Natural killer cell (primary cell): ENCODE measurements at regions not wholly inside any gene's neighbourhood (a gene's known extent, or its start where the extent isn't known, plus 50 kb on each side); places are given as distances from the start of the nearest gene placed in this dataset.

ENCODE experiments used
- ATAC-seq, 3 donors: fragments of 150-1000 bp in 2 of 3; fragments of 200-7000 bp in 1 of 3; cut with Tn5 transposase; 1 replicate in 1 of 3; 2 replicates in 2 of 3; pipeline ENCODE4 v1.10.0; 2021; ENCODE audit warnings: mild to moderate bottlenecking in 2 of 3, moderate library complexity in 2 of 3
- DNase-seq, 2 donors: peaks; one replicate each; pipeline versions ENCODE4 v3.0.0 to v3.0.0-alpha.2; 2013 to 2021; ENCODE audit warnings: mixed read lengths in 1 of 2
- H3K27ac ChIP-seq: one replicate; pipeline ENCODE4 v1.5.1; 2013; ENCODE audit warnings: mild to moderate bottlenecking, low read length
- H3K27me3 ChIP-seq: one replicate; pipeline ENCODE4 v1.6.1; 2013; ENCODE audit warnings: low read length; ENCODE audit not compliant: control insufficient read depth, insufficient read depth
- H3K36me3 ChIP-seq: one replicate; pipeline ENCODE4 v1.6.1; 2013; ENCODE audit warnings: low read length; ENCODE audit not compliant: control insufficient read depth, insufficient read depth
- H3K4me1 ChIP-seq: one replicate; pipeline ENCODE4 v1.6.1; 2013; ENCODE audit warnings: low read length; ENCODE audit not compliant: control insufficient read depth, insufficient read depth
- H3K4me3 ChIP-seq: one replicate; pipeline ENCODE4 v1.5.1; 2013; ENCODE audit warnings: low read length
- H3K9me3 ChIP-seq: one replicate; pipeline ENCODE4 v1.6.1; 2013; ENCODE audit warnings: low read length; ENCODE audit not compliant: control insufficient read depth, insufficient read depth
- H3K27ac Mint-ChIP-seq, 2 donors: one replicate each; pipeline ENCODE4 v1.8.0; 2022; ENCODE audit warnings: mild to moderate bottlenecking in 2 of 2, mixed read lengths in 2 of 2, moderate library complexity in 1 of 2
- H3K27me3 Mint-ChIP-seq, 2 donors: one replicate each; pipeline ENCODE4 v1.8.0; 2022; ENCODE audit warnings: low read depth in 2 of 2, mixed read lengths in 2 of 2
- H3K36me3 Mint-ChIP-seq: one replicate; pipeline ENCODE4 v1.8.0; 2022; ENCODE audit warnings: mixed read lengths
- H3K4me1 Mint-ChIP-seq, 2 donors: one replicate each; pipeline ENCODE4 v1.8.0; 2022; ENCODE audit warnings: mixed read lengths in 2 of 2
- H3K4me3 Mint-ChIP-seq: one replicate; pipeline ENCODE4 v1.8.0; 2022; ENCODE audit warnings: mild to moderate bottlenecking, moderate library complexity, mixed read lengths
- H3K9me3 Mint-ChIP-seq, 2 donors: one replicate each; pipeline ENCODE4 v1.8.0; 2022; ENCODE audit warnings: mixed read lengths in 2 of 2
- WGBS: methylation state at CpG from one replicate; pipeline ENCODE4 v1.1.7; 2013; ENCODE audit warnings: missing lambda C conversion rate; ENCODE audit not compliant: insufficient coverage; 5-methylcytosine and 5-hydroxymethylcytosine counted together
- intact Hi-C: fragments of 100-400 bp; cut with micrococcal nuclease; formaldehyde crosslinking; loops from one replicate; pipeline ENCODE4 v1.14.2; 2022
- TF ChIP-seq, protein P1 (sequence below): fragments of 200-600 bp; IDR thresholded peaks from one replicate; pipeline ENCODE4 v1.8.0; 2022; ENCODE audit warnings: antibody characterized with exemption

DNA sequence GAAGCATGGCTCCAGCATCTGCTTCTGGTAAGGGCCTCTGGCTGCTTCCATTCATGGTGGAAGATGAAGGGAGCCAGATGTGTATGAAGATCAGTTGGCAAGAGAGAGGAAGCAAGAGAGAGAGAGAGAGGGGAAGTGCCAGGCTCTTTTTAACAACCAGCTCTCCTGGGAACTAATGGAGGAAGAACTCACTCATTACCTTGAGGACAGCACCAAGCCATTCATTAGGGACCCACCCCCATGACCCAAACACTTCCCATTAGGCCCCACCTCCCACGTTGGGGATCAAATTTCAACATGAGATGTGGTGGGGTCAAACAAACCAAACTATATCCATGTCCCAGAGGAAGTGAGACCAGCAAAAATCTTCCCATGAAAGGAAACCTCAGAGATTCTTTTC, 124.8 kb upstream of the SIX2 start:
- Histone ChIP-seq H3K27ac (no peak overlapping the region), H3K4me3 (no peak overlapping the region)
- WGBS, result 50% methylated on average over 1 of the region's 1 CpG

DNA sequence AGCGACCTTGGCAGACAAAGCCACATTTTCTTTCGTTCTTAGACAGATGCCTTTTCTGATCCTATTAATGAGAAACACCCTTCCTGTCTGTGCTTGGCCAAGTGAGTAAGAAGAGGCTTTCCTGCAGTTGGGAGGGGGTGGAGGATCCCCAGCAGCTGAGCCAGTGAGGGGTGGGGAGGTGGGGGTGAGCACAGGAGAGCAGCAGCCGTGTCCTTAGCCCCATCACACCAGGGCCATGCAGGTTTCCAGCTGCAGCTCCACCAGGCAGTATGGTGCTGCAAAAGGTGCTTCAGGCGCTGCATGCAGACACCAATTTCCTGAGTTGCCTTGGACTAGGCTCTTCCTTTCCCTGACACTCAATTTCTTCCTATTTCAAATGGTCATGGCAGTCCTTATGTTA, 123.3 kb upstream of the SIX2 start:
- Mint-ChIP-seq H3K4me3 (no peak overlapping the region), H3K27ac (no peak overlapping the region), H3K9me3 (no peaks in the 10 kb centered on the region), H3K27me3 (peaks cover 0 to 9% of the 10 kb centered on the region in 2 donors), H3K36me3 (no peaks in the 10 kb centered on the region), H3K4me1 (peaks cover 0 to 4% of the 10 kb centered on the region in 2 donors)
- H3K27me3 ChIP-seq, result no peaks in the 10 kb centered on the region
- no peak overlapping the region for H3K4me3 ChIP-seq
- no peak for ATAC-seq
- no peaks in the 10 kb centered on the region for H3K36me3 ChIP-seq
- peaks cover 11% of the 10 kb centered on the region for H3K4me1 ChIP-seq
- WGBS, result 57% methylated on average over 4 of the region's 4 CpGs
- no peaks in the 10 kb centered on the region for H3K9me3 ChIP-seq
- TF ChIP-seq, protein P1, sequence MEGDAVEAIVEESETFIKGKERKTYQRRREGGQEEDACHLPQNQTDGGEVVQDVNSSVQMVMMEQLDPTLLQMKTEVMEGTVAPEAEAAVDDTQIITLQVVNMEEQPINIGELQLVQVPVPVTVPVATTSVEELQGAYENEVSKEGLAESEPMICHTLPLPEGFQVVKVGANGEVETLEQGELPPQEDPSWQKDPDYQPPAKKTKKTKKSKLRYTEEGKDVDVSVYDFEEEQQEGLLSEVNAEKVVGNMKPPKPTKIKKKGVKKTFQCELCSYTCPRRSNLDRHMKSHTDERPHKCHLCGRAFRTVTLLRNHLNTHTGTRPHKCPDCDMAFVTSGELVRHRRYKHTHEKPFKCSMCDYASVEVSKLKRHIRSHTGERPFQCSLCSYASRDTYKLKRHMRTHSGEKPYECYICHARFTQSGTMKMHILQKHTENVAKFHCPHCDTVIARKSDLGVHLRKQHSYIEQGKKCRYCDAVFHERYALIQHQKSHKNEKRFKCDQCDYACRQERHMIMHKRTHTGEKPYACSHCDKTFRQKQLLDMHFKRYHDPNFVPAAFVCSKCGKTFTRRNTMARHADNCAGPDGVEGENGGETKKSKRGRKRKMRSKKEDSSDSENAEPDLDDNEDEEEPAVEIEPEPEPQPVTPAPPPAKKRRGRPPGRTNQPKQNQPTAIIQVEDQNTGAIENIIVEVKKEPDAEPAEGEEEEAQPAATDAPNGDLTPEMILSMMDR, result no peak
- no peak overlapping the region for H3K27ac ChIP-seq
- intact Hi-C loops, result no loop called here
- DNase-seq, result no peak

More for the DNA sequence above, 124.8 kb upstream of the SIX2 start:
- Histone ChIP-seq H3K9me3 (no peaks in the 10 kb centered on the region), H3K27me3 (no peaks in the 10 kb centered on the region), H3K4me1 (peaks cover 11% of the 10 kb centered on the region), H3K36me3 (no peaks in the 10 kb centered on the region)
- no peaks in the 10 kb centered on the region for H3K9me3 Mint-ChIP-seq
- DNase-seq (no peak), ATAC-seq (no peak)
- H3K36me3 Mint-ChIP-seq, result no peaks in the 10 kb centered on the region
- TF ChIP-seq, protein P1, result no peak
- intact Hi-C loops, result no loop called here
- peaks cover 0 to 4% of the 10 kb centered on the region in 2 donors for H3K4me1 Mint-ChIP-seq
- no peak overlapping the region for H3K27ac Mint-ChIP-seq
- peaks cover 0 to 10% of the 10 kb centered on the region in 2 donors for H3K27me3 Mint-ChIP-seq
- no peak overlapping the region for H3K4me3 Mint-ChIP-seq

DNA sequence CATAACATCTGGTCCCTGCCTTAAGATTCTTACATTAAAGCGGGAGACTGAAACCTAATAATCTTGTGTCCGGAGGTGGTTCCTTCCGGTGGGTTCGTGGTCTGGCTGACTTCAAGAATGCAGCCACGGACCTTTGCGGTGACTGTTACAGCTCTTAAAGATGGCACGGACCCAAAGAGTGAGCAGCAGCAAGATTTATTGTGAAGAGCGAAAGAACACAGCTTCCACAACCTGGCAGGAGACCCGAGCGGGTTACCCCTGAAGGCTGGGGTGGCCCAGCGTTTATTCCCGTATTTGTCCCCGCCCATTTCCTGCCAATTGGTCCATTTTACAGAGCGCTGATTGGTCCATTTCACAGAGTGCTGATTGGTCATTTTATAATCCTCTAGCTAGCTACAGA, 122.3 kb upstream of the SIX2 start:
- no peaks in the 10 kb centered on the region for H3K36me3 Mint-ChIP-seq
- Histone ChIP-seq H3K4me3 (no peak overlapping the region), H3K27me3 (no peaks in the 10 kb centered on the region), H3K4me1 (peaks cover 11% of the 10 kb centered on the region), H3K27ac (no peak overlapping the region), H3K9me3 (no peaks in the 10 kb centered on the region), H3K36me3 (no peaks in the 10 kb centered on the region)
- H3K9me3 Mint-ChIP-seq, result no peaks in the 10 kb centered on the region
- intact Hi-C loops, result no loop called here
- ATAC-seq (peak in 1 of 3 donors; percentile 22), DNase-seq (no peak)
- H3K27me3 Mint-ChIP-seq, result peaks cover 0 to 5% of the 10 kb centered on the region in 2 donors
- H3K4me1 Mint-ChIP-seq, result peaks cover 0 to 4% of the 10 kb centered on the region in 2 donors
- H3K27ac Mint-ChIP-seq, result no peak overlapping the region
- no peak overlapping the region for H3K4me3 Mint-ChIP-seq
- TF ChIP-seq, protein P1, result no peak
- 23% methylated on average over 14 of the region's 14 CpGs for WGBS

DNA sequence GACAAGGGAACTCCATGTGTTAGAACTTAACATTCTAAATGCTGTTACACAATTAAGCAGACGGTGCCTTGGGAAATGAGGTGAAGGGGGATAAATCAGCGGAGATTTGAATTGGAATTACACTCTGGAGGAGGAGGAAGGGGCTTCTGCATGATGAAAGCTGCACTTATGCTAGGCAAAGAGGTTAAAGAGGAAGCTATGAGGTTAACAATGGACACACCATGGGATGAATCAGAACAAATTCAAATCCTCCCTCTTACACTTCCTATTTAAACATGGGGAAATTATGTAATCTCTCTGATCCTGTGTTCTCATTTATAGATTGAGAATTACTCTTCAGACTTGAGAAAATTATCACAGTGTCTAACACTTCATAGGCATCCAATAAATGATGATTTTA, 121.5 kb upstream of the SIX2 start:
- intact Hi-C loops, result no loop called here
- no peak for ATAC-seq
- no peaks in the 10 kb centered on the region for H3K36me3 Mint-ChIP-seq
- TF ChIP-seq, protein P1, result no peak
- Histone ChIP-seq H3K4me1 (peaks cover 11% of the 10 kb centered on the region), H3K36me3 (no peaks in the 10 kb centered on the region), H3K4me3 (no peak overlapping the region), H3K27ac (no peak overlapping the region), H3K27me3 (no peaks in the 10 kb centered on the region), H3K9me3 (no peaks in the 10 kb centered on the region)
- no peak overlapping the region for H3K4me3 Mint-ChIP-seq
- H3K4me1 Mint-ChIP-seq, result peaks cover 0 to 4% of the 10 kb centered on the region in 2 donors
- no peaks in the 10 kb centered on the region for H3K27me3 Mint-ChIP-seq
- H3K27ac Mint-ChIP-seq, result no peak overlapping the region
- 76% methylated on average over 2 of the region's 2 CpGs for WGBS
- no peaks in the 10 kb centered on the region for H3K9me3 Mint-ChIP-seq
- no peak for DNase-seq
